Forelimb muscle (tissue), 1 donor: ENCODE measurements at regions not wholly inside any gene's neighbourhood (a gene's known extent, or its start where the extent isn't known, plus 50 kb on each side); places are given as distances from the start of the nearest gene placed in this dataset.
"Not testable (repeated sequence)": the region's sequence is repeated elsewhere in the genome, so short reads cannot be mapped to it uniquely, and the experiment has no call there.

Experiments
- DNase-seq: peaks from one replicate; pipeline ENCODE4 v3.0.0-alpha.2; 2013; ENCODE audit warnings: low read depth

- no peak for DNase-seq
These were observed 521.6 kb upstream of the ZNF337 start for GRCh38 chr20:26218301-26218700.

- DNase-seq: no peak
These were observed 519.4 kb upstream of the ZNF337 start for GRCh38 chr20:26216025-26216424.

DNA sequence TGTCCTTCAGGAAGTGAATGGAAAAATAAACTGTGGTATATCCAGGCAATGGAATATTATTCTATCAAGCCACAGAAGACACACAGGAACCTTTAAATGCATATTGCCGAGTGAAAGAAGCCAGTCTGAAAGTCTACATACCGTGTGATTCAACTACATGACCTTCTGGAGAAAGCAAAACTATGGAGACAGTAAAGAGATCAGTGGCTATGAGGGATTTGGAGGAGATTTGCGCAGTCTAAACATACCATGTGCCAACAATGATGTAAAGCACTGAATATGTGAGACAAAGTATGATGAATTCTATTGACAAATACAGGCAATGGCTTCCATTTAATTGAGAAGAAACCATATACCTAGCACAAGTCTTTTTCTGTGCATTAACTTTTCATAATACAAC, 518.3 kb upstream of the ZNF337 start:
- no peak for DNase-seq

DNA sequence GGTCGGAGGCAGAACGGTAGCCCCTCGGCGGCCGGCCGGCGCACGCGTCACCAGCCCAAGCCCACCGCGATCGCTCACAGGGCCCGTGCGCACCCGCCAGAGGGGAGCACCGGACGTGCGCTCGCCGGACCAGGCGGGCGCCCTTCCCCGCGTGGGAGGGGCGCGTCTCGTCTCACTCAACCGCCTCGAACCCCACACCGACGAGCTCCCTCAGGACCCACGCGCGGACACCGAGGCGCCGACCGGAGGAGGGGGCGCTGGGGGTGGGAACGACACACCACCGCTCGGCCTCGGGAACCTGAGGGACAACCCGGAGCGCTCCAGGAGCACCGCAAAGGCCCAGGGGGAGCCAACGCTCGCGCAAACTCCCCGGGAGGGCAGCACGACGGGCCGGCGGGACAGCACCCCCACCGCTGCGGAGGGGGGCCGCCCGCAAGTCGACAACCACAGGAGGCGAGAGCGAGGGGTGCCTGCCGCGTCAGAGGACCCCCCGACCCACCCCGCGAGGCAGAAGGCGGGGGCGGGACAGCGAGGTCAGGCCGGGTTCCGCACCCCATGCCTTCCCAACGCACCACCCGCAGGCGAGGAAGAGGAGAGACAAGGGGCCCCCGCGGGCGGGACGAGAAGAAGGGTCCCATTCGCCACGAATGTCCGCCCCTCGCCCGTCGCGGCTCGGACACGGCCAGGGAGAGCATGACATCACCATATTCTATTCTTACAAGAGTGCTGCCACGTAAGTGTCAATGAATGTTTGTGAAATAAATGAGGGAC, 512.7 kb upstream of the ZNF337 start:
- DNase-seq: no peak

GRCh38 chr20:26208296-26209091, 511.8 kb upstream of the ZNF337 start:
- DNase-seq: no peak

- not testable (repeated sequence) for DNase-seq
These were observed 511.3 kb upstream of the ZNF337 start for GRCh38 chr20:26207967-26208295.

DNA sequence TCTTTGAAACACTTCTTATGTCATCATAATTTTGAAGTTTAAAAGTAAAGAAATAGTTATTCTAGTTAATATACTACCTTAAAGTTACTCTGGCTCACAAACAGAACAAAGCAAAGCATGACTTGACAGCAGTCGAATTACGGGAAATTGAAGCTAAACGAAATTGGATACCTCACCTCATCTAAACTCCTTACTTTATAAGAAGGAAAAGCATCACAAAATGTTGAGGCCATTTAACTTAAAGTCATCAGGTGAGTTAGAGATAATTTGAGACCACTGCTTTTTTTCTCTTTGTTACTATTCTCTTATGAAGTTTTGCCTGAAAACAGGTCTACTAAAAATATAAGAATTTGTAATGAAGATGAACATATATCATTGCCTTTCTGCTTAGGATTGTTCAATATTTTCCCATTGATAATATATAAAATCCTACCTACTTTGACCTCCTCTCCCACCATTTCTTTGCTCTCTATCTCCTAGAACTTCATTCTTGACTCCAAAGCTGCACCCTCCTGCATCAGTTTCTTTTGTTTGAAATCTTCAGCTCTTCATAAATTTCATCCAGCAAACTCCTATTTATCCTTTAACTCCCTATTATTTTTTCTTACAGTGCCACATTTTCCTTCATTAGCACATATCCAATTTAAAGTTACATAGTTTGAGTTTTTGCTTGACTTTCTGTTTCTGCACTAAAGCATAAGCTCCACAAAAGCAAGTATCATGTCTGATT, 510.7 kb upstream of the ZNF337 start:
- no peak for DNase-seq

DNA sequence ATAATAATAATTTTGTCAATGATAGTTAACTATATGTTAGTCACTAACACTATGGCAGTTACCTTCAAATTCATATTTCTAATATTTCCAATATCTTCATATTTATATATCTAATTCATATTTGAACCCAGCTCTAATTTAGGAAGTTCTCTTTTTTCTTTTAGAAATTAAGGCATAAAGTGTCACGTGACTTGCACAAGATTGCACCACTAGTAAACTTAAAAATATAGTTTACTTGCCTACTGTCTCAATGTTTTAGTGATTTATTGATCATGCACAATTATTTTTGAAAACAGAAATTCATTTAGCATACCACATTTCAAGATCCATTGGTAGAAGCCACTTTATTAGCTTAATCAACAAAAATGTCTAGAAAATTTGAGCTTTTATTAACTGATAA, 508.7 kb upstream of the ZNF337 start:
- no peak for DNase-seq

DNA sequence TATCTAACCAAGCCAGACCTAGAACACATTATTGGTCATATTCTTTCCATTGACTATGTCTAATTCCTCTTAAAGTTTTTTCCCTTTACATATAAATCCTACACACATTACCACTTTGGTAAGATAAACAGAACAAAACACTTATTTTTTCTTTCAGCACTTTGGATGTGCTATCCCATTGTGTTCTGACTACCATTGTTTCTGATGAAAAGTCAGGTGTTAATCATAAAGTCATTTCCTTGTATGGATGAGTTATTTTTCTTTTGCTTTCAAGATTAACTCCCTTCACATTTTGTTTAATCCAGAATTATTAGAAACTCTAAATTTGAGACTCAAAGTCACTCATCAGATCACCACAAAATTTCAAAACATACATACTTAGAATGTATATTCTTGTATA, 504.4 kb upstream of the ZNF337 start:
- DNase-seq: not testable (repeated sequence)

GRCh38 chr20:26187329-26187728, 490.7 kb upstream of the ZNF337 start:
- not testable (repeated sequence) for DNase-seq

- DNase-seq: not testable (repeated sequence)
These were observed 487.1 kb upstream of the ZNF337 start for GRCh38 chr20:26183720-26184119.

GRCh38 chr20:26181364-26181763, 484.7 kb upstream of the ZNF337 start:
- DNase-seq: not testable (repeated sequence)

DNA sequence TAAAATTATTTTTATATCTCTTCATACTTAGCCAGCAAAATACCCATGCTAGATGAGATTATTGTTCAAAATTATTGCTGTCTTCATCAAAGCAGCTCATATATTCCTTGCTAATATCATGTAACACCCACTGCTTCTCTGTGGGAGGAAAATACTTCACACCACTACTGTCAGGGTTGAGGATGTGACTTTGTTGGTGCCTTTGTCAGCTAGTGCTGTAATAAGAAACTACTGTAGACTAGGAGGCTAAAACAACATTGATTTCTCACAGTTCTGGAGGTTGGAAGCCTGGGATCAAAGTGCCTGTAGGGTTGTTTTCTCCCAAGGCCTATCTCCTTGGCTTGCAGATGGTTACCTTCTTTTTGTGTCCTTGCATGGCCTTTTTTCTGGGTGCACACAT, 475.2 kb upstream of the ZNF337 start:
- DNase-seq: not testable (repeated sequence)

- DNase-seq: no peak
These were observed 472.9 kb upstream of the ZNF337 start for GRCh38 chr20:26169506-26169905.

DNA sequence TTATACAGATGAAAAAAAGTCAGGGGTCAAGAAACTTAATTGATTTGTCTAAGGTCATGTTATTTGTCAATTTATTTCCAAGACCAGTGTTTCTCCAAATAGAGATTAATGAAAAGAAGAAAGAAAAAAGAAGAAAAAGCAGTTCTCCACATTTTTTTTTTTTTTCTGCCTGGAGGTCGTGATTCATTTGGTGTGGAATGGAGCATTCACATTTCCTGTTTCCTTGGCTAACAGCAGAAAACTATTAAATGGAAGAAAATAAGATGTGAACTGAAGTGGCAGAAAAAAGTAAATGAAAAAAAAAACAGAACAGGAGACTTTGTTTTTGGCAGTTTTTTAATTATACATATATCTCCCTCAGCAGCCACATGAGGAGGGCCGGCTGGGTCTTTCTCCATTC, 470.8 kb upstream of the ZNF337 start:
- DNase-seq: no peak

DNA sequence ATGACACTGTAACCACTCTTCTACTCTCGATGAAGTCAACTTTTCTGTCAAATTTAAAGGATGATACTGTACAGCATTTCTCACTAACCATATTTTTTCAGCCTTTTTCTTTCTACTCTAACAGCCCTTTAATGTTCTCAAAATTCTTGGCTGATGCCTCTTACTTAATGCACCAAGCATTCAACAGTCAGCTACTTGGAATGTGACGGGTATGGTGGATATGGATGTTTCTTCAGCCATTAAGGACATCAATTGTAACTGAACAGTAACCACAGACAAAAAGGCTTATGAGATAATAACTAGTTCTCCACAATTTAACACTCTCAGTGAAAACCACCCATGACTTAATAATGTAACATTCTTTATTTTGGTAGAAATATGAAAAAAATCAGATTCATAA, 467.2 kb upstream of the ZNF337 start:
- DNase-seq: no peak

DNA sequence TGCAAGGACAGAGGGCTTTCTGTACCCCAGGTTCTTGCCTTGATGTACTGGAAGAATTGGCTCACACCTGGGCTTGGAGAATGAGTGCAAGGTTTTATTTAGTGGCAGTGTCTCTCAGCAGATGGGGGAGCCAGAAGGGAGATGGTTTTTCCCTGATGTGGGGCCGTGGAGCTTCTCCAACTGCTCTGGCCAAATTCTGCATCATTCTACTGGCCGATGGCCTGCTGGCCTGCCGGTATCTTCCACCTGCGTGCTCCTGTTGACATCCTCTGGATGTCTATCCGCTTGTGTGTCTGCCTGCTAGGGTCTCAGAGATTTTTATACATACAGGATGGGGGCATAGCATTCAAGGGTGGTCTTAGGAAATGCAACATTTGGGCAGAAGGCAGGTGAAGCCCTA, 466.5 kb upstream of the ZNF337 start:
- not testable (repeated sequence) for DNase-seq

GRCh38 chr20:26161741-26162140, 465.1 kb upstream of the ZNF337 start:
- DNase-seq: not testable (repeated sequence)

GRCh38 chr20:26160916-26161315, 464.3 kb upstream of the ZNF337 start:
- DNase-seq: not testable (repeated sequence)

DNA sequence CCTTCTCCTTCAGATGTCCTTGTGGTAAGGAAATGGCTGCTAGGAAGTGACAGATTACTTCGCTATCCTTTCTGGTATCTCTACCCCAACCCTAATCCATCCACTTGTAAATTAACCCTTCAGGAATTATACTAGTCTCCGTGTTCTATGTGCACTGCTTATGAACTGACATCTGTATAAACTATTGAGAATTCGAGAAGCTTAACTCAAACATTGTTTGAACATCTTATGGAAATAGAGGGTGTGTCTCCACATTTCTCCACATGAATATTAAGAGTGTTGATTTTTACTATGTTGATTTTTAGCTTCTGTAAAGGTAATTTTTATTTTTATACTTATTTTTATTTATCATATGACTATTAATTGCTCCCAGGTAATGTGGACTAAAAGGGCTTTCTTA, 457.6 kb upstream of the ZNF337 start:
- no peak for DNase-seq

GRCh38 chr20:26135325-26136110, 438.9 kb upstream of the ZNF337 start:
- DNase-seq: no peak

DNA sequence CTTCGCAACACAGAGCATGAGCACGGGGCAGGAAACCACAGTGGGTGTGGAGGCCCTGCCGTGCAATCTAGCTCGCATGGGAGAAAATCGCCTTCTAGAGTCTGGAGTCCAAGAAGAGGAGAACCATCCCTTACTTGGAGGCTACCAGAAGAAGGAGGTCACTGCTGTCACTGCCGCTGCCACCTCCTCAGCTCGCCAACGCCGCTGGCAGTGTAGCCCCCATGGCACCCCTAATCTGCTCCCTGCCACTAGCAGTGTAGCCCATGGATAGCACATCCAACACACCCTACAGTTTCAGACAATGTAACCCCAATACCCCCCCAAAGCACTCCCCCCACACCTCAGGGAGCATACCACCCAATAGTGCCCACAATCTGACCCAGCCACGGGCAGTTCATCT, 438.0 kb upstream of the ZNF337 start:
- DNase-seq: no peak
